WERI-Rb-1 (cell line): ENCODE measurements at regions not wholly inside any gene's neighbourhood (a gene's known extent, or its start where the extent isn't known, plus 50 kb on each side); places are given as distances from the start of the nearest gene placed in this dataset.

Experiments used
- DNase-seq: peaks from one replicate; pipeline ENCODE4 v3.0.0-alpha.2; 2020
- H3K27ac ChIP-seq: fragments of 250-450 bp; sonication (Bioruptor Pico); 2 replicates; pipeline ENCODE4 v1.5.1; 2020; ENCODE audit warnings: mild to moderate bottlenecking, moderate library complexity
- H3K27me3 ChIP-seq: fragments of 250-450 bp; sonication (Bioruptor Pico); 2 replicates; pipeline ENCODE4 v1.5.1; 2021; ENCODE audit warnings: mild to moderate bottlenecking, low read depth, moderate library complexity; ENCODE audit not compliant: insufficient read depth, severe bottlenecking
- H3K36me3 ChIP-seq: fragments of 250-450 bp; sonication (Bioruptor Pico); 2 replicates; pipeline ENCODE4 v1.5.1; 2020; ENCODE audit warnings: mild to moderate bottlenecking, moderate library complexity
- H3K4me3 ChIP-seq: 2 replicates; pipeline ENCODE4 v1.5.1; 2011; ENCODE audit warnings: low read depth, mild to moderate bottlenecking, control low read depth, low read length
- H3K9me3 ChIP-seq: fragments of 250-450 bp; sonication (Bioruptor Pico); 2 replicates; pipeline ENCODE4 v1.5.1; 2021; ENCODE audit warnings: mild to moderate bottlenecking, moderate library complexity; ENCODE audit not compliant: severe bottlenecking
- CTCF ChIP-seq: IDR thresholded peaks from 2 replicates; pipeline ENCODE4 v1.5.1; 2011; ENCODE audit warnings: low read depth, mild to moderate bottlenecking, control low read depth, inconsistent platforms, low read length

GRCh38 chr1:185487026-185487425 lies 170.0 kb upstream of the IVNS1ABP start:
- no peak overlapping the region for H3K4me3 ChIP-seq
- TF ChIP-seq CTCF = no peak
- H3K27ac ChIP-seq = no peak overlapping the region
- DNase-seq = no peak
- H3K27me3 ChIP-seq = no peaks in the 10 kb centered on the region
- no peaks in the 10 kb centered on the region for H3K36me3 ChIP-seq
- H3K9me3 ChIP-seq = no peaks in the 10 kb centered on the region

GRCh38 chr1:185486346-185486745 lies 169.3 kb upstream of the IVNS1ABP start:
- no peaks in the 10 kb centered on the region for H3K27me3 ChIP-seq
- H3K4me3 ChIP-seq = no peak overlapping the region
- no peak for DNase-seq
- no peak for TF ChIP-seq CTCF
- H3K27ac ChIP-seq = no peak overlapping the region
- no peaks in the 10 kb centered on the region for H3K9me3 ChIP-seq
- H3K36me3 ChIP-seq = no peaks in the 10 kb centered on the region

- DNase-seq = peak; percentile 36
- Histone ChIP-seq H3K36me3 (no peaks in the 10 kb centered on the region), H3K4me3 (peak overlapping the region; percentile 6; the same call in 1 of the 2 replicates), H3K27ac (peak overlapping the region; percentile 76), H3K9me3 (peaks cover 3% of the 10 kb centered on the region), H3K27me3 (no peaks in the 10 kb centered on the region)
- no peak for TF ChIP-seq CTCF
Measured at GRCh38 chr1:185483664-185484450, 166.8 kb upstream of the IVNS1ABP start.

GRCh38 chr1:185483217-185483616 lies 166.2 kb upstream of the IVNS1ABP start:
- no peaks in the 10 kb centered on the region for H3K27me3 ChIP-seq
- H3K9me3 ChIP-seq = peaks cover 3% of the 10 kb centered on the region
- no peaks in the 10 kb centered on the region for H3K36me3 ChIP-seq
- H3K4me3 ChIP-seq = no peak overlapping the region
- DNase-seq = no peak
- TF ChIP-seq CTCF = no peak
- H3K27ac ChIP-seq = peak overlapping the region; percentile 76

- Histone ChIP-seq H3K36me3 (no peaks in the 10 kb centered on the region), H3K4me3 (no peak overlapping the region), H3K27ac (peak overlapping the region; percentile 56; the same call in 1 of the 2 replicates), H3K27me3 (no peaks in the 10 kb centered on the region), H3K9me3 (peaks cover 3% of the 10 kb centered on the region)
- DNase-seq = no peak
- TF ChIP-seq CTCF = no peak
Measured at GRCh38 chr1:185480545-185480944, 163.5 kb upstream of the IVNS1ABP start.

GRCh38 chr1:185479796-185480195 lies 162.8 kb upstream of the IVNS1ABP start:
- TF ChIP-seq CTCF = no peak
- H3K27ac ChIP-seq = peak overlapping the region; percentile 56
- H3K36me3 ChIP-seq = no peaks in the 10 kb centered on the region
- H3K27me3 ChIP-seq = no peaks in the 10 kb centered on the region
- peak; percentile 27 for DNase-seq
- no peak overlapping the region for H3K4me3 ChIP-seq
- peaks cover 3% of the 10 kb centered on the region for H3K9me3 ChIP-seq
